Superior temporal gyrus (tissue), 1 donor: ENCODE measurements at regions not wholly inside any gene's neighbourhood (a gene's known extent, or its start where the extent isn't known, plus 50 kb on each side); places are given as distances from the start of the nearest gene placed in this dataset.
"Not testable (repeated sequence)": the region's sequence is repeated elsewhere in the genome, so short reads cannot be mapped to it uniquely, and the experiment has no call there.

ENCODE experiments used
- DNase-seq: peaks from one replicate; pipeline ENCODE4 v3.0.0-alpha.2; 2016; ENCODE audit errors: extremely low spot score

DNA sequence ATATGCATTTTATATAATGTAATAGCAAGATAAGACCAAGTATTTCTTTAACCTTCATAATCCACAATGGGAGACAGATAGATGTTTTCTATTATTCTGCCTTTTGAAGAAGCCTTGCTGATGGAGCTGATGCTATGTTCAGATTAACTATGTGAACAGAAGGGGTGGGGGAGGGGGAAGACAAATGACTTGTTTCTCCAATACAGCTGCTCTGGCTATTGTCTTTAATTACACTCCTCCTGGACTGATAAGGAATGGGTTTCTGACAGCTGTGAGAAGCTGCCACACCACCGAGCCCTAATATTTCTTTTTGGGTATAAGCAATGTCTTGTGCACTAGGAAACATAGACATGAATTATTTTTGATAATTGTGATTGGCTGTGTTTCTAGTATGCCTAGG, 62.0 kb downstream of the CAVIN4 start:
- DNase-seq: no peak

DNA sequence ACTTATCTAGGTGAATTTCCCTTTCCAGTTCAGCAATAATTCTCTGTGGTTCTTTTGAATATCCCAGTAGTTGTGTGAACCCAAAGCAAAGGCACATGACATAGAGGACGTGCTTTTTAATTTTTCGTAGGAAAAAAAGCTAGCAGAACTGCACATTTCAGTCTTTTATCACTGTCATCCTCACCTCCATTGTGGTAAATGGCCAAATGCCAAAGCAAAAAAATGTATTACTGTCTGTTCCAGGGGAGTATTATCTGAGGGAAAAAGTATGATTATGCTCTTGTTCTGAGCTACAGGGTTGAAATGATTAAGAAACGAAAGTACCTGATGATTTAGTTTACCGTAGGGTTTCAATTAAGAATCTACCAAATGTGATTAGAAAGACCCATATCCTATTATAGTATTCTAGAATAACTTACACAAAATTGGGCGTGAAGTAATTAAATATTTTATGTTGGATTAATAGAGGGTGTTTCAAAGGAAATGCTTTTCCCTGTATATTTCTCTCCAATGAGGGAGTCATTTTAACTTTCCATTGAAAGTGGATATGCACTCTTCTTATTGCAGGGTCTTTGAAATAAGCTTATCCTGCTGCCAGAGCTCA, 62.7 kb downstream of the CAVIN4 start:
- DNase-seq: no peak

DNA sequence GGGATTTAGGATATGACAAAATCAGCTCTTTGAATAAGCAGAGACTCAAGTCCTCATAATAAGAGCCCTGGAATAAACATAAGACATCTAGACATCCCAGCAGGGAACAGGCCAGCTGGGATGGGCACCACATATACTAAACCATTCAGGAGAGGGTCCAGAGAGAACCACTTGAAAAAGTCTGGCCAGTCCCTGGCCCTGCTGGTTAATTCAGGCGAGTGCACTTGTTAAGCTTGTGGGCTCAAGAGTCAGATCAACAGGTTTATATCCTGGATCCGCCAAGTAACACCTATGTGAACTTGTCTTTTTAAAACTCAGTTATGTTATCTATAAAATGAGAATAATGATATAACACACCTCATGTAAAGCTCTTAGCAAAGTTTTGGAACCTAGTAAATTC, 63.3 kb downstream of the CAVIN4 start:
- DNase-seq: no peak

DNA sequence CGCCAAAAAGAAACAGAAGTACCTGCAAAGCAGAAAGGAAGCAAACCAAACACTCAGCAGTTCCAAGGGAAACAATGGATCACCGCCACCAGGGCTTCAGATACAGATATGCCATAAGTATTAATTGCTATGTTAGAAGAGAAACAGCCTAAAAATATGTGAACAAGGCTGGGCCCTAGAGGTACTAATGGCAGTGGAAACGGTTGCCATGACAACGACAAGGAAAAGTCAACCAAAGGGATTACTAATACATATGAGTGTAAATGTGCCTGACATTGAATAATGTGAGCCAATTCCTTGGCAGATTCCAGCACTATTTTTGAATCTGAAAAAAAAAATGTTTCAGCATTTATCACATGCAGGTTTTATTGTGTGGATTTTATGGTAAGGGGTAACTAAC, 75.0 kb downstream of the CAVIN4 start:
- no peak for DNase-seq

DNA sequence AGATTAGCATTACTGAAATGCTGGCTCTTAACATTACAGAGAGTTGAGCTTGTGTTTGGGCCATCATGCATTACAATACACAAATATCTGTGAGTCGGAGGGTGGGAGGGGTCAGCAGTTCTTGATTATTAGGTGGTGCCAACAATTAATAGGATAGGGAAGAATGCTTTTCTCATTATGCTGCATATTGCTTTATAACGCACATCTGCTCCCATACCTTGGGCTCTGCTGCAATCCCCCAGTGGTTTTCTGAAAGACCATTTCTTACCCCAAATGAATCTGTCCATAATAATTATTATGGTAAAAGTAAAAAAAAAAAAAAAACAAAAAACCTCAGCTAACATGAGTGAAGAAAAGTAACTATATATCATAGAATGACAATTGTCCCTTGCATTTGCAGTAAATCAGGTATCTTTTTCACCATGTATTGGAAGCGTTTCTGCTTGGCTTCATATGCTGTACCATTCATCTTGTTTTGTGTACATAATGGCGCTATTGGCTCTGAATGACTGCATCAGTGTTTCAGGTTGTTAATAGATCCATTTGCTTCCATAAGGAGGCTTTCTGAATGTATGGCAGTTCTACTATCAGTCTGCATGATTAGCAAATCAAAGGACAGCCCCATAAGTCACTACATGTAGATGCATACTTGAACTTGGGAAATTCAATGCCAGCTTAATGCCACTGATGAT, 75.9 kb downstream of the CAVIN4 start:
- DNase-seq: no peak

DNA sequence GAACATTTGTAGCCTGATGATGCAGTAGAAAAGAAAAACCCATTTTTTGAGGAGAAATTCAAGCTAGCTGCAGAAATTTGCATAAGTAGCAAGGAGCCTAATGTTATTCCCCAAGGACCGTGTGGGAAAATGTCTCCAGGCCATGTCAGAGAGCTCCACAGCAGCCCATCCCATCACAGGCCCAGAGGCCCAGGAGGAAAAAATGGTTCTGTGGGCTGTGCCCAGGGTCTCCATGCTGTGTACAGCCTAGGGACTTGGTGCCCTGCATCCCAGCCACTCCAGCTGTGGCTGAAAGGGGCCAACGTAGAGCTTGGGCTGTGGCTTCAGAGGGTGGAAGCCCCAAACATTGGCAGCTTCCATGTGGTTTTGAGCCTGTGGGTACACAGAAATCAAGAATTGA, 79.0 kb downstream of the CAVIN4 start:
- not testable (repeated sequence) for DNase-seq

DNA sequence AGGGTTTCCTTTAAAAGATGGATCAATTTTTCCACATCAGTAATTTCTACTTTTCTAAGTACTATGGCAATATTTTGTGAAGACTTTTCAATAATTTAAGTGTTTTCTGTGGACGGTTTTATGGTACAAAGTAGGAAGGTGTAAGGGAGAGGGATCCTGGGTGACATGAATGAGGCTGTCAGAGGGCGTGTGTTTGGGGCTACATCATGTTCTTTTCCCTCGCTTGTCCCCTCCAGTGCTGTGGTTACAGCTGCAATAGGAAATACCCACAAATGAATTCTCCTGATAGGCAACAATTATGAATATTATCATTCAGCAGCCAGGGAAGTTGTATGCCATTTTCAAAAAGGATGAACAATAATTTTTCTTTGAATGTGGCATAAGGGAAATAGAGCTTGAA, 83.8 kb downstream of the CAVIN4 start:
- DNase-seq: no peak

DNA sequence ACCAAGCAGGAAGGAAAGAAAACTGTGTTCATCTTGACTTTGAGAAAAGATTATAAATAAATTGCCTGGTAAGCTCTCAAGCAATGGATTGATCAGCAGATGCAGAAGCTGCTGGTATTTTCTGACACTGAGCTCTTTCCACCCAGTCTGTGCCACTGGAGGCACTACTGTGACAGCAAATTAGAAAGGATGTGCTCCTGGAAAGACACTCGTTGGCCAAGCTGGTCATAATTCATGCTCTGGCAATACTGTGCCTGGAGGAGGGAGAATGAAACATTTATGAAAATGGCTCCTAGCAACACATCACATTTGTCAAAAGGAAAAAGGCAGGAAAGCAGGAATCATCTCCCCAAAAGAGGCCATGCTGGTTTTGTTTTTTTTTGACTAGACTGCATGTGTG, 84.2 kb downstream of the CAVIN4 start:
- no peak for DNase-seq

DNA sequence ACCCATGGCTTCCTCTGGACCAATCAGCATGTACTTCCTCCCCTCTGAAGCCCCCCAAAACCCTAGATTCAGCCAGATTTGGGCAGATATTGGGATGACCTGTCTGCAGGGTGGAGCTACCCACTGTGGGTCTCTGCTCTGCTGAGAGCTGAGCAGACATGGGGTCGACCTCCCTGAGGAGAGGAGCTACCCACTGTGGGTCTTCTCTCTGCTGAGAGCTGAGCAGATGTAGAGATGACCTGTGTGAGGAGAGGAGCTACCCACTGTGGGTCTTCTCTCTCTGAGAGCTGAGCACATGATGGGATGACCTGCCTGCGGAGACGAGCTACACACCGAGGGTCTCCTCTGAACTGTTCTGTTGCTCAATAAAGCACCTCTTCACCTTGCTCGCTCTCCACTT, 89.6 kb downstream of the CAVIN4 start:
- DNase-seq: no peak

DNA sequence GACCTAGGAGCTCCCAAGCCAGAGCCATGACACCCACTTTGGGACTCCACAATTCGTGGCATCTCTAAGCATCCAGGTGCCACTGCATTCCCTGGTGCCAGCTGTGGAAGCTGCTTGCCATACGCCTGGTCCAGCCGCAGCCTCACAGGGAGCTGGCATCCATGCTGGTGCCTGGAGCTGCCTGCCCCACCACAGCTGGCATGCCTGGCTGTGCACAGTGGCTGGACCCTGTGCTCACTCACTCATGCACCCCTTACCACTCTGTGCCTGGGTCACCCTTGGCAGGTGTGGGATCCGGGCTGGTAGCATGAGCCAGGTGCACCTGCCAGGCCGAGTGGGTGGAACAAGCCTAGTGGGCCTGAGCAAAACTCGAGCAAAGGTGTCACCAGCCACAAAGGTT, 90.1 kb downstream of the CAVIN4 start:
- no peak for DNase-seq

DNA sequence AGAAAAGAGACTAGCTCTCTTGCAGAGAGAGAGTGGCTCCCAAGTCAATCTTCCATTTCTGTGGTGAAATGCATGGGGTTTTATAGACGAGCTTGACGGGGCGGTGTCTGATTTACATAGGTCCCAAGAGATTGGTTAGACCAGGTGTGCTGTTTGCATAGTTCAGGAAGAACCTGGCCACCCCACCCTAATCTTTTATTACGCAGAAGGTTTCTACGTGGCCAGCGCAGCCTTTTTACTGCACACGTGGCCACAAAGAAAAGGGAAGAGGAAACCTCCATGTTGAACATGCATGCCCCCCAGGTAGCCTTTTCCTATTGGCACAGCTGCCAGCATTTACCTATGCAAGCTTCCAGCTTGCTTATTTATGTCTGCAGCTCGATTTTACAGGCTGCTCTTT, 92.1 kb downstream of the CAVIN4 start:
- no peak for DNase-seq

DNA sequence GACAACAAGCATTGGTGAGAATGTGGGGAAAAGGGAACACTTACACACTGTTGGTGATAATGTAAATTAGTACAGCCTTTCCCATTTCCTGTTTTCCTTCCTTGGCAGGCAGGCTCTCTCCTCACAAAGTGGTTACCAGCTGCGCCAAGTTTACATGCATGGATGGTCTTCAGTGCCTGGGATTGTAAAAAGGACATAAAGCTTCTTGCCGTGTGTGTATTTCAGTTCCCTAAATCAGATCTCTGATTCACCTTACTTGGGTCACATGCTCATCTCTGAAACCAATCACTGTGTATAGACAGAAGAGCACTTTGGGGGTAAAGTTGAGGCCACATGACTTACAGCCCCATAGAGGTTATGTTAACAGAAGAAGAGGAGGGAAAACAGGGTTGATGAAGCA, 92.8 kb downstream of the CAVIN4 start:
- DNase-seq: no peak

DNA sequence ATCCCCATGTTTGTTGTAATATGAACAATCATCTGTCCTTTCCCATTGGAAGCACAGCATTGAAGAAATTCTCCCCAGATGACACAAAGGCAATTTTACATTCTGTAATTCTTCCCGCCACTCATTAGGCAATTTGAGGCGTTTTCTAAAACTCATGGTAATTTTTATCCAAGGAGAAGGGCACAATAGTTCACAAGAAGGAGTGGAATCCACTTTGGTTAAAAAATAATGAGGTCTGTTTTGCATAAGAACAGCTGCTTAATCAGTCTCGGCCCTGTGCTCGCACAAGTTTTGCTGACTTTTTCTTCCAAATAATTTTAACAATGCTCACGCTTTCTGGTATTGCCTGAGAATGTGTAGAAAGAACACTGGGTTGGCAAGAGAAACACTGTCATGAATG, 94.0 kb downstream of the CAVIN4 start:
- DNase-seq: no peak

DNA sequence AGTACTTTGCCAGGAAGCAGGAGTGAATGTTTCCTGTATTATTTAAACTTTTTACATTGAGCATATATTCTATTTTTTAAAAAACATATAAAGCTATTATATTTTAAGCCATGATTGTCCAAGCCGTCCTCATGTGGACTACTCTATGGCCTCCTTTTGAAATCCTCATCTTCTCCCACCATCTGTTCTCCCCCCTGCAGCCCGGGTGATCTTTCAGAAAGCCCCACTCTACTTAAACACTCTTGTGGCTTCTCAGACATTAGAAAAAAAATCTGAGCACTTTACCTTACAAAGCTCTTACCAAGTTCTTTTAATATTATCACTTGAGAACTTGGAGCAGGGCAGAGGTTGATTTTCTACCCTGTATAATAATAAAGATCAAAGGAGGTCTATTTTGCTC, 95.4 kb downstream of the CAVIN4 start:
- no peak for DNase-seq

DNA sequence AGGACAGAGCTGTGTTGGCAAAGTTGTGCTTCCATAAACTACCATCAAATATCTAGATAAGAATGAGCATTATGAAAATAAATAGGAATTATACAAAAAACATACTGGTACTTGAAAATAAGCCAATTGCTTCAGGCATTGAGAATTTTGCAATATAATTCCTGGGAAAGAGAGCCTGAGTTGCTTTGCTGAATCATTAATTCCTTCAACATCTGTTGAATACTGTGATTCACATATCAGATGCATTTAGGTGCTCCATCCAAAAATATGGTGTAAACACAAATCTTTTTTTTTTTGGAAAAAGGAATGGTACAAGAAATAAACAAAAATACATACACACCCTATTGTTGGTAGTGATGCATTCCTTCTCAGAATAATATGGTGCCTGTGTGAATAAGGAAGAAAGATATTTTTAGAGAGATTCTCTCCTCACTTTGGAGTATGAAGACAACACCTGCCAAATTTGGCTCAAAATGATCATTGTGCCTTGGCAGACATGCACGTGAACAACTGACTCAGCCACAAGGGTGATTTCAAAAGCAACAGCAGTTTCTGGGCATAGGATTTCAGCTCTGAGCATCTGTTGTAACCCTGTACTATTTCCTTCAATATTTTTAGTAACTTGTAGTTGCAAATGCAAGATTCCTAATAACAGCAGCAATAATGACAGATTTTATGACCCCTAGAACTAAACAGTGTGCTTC, 96.7 kb downstream of the CAVIN4 start:
- peak; percentile 40 for DNase-seq

DNA sequence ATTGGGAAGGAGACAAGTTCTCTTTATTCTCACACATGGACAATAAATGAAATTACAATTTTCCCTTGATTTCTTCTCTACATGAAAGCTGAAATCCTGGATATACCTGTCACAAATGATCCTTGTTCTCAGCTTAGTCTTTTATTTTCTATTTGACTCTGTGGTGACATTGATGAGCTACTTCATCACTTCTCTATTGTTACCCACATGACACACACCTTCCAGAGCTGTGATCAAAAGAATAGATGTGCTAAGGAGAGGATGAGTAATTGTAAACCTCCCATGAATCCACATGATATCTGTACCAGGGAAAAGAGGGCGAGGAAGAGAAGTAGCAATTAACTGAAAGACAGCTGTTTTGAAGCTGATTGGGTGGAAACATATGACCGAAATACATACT, 102.0 kb downstream of the CAVIN4 start:
- no peak for DNase-seq

DNA sequence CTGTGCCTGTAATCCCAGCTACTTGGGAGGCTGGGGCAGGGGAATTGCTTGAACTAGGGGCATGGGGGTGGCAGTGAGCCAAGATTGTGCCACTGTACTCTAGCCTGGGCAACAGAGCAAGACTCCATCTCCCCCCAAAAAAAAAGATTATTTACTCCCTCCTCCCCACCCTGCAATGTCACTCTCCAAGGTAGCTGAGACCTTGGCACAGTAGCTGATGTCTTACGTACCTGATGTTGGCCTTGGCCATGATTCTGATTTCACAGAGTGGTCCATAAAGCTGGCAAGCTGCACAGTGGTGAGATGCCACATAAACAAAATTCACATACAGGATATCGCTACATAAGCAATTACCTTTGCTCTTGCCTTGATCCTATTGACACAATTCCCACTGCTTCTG, 108.5 kb downstream of the CAVIN4 start:
- DNase-seq: no peak

DNA sequence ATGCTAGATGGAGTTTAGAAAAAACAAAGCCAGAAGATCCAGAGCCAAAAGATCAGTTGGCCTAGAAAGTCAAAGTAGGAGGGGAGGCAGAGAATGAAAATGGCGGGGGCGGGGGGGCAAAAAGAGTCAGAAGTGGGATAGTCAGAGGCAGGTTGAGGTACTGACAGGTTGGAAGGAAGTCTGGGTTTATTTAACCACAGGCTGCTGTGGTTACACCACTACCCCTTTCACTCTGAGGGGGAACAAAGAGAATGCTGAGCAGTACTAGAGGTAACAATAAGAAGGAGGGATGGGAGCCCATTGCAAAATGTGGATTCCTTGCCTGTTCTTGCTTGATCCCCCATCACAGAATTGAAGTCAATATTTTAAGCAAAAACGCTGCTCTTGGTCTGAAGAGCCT, 111.8 kb downstream of the CAVIN4 start:
- no peak for DNase-seq

DNA sequence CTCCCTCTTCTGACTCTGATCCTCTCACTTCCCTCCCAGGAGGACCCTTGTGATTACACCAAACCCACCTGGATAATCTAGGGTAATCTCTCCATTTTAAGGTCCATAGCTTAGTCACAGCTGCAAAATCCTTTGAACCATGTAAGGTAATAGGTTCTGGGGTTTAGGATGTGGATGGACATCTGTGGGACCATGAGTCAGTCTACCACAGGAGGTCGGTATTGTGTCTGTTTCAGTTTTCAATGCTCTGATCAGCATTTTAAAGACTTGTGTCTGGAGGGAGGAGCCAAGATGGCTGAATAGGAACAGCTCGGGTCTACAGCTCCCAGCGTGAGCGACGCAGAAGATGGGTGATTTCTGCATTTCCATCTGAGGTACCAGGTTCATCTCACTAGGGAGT, 112.6 kb downstream of the CAVIN4 start:
- no peak for DNase-seq

DNA sequence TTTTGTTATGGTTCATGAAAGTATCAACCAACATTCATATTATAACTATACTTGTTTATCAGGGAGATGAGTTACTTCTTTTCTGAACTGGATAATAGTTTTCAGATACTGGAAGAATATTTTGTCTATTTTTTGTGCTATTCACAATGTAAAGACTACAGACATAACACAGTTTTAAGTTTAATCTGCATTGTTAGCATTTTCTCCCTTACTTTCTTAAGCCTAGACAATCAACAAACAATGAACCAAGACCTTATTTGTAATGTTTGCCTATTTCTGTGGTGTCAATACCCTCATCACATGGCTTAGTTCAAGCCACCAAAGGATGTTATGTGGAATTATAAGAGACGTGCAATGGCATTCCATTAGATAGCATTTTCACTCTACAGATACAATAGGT, 119.5 kb downstream of the CAVIN4 start:
- DNase-seq: no peak

DNA sequence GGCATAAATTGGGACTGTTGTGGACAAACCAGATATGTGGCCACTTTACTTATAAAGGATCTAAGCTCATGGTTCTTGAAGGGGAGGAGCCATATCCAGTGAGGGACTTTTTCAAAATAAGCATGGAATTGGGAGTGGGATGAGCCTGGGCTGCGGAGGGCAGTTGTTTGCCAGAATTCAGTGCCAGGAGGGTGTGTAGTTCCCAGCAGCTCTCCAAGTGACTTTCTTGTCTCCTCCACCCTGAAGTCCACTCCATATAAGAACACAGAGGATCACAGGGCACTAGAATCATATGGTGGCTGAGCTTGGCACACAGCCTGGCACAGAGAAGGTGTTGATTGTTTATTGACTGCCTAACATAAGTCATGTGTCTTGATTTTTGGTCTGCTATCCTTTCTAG, 121.1 kb downstream of the CAVIN4 start:
- DNase-seq: no peak

DNA sequence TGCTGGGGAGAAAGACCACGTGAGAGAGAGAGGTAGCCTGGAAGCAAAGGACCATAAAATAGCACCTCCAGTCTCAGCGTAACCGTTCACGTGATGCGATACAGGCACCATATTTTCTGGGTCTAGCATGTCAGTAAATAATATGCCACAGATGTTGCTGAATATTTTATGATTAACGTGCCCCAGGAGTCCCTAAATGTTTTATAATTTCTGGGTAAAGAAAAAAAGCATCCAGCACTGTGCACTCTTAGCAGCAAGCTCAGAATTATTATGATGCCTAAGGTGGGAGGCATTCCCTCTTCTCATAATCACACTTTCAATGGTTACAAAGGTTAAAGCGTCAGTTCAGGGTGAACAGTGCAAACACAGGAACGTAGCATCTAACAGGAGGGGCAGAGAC, 121.8 kb downstream of the CAVIN4 start:
- no peak for DNase-seq

DNA sequence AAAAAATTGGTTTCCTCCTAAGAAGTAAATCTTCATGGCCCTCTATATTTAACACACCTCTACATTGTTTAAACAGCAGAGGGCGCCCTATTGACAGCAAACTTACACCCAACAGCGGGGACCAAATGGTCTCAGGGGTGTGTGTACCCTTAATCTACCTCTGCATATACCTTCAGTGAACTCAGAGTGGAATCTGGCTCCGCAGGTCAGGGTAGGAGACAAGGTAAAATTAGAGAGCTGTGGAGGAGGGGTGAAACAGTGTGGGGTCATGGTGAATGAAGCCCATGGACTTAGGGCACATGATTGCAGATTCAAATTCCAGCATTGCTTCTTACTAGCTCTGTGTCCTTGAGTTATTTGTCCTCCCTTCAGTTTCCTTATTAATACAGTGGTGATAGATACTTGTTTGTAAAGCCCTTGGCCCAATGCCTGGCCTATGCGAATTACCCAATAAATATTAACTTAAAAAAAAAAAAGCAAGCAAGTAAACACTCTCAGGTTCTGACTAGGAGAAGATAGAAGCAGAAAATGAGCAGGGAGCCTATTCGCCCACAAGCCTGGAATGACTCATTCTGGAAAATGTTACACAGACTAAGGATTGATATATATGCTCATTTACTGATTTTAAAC, 122.9 kb downstream of the CAVIN4 start:
- DNase-seq: peak; percentile 37
